ENCODE measurements at regions not wholly inside any gene's neighbourhood (a gene's known extent, or its start where the extent isn't known, plus 50 kb on each side); places are given as distances from the start of the nearest gene placed in this dataset.

- no peak overlapping the region for H3K27ac ChIP-seq
- no peaks in the 10 kb centered on the region for H3K4me1 ChIP-seq
- peaks cover 0 to 5% (median 0%) of the 10 kb centered on the region in 3 donors for H3K27me3 ChIP-seq
- H3K9me3 ChIP-seq = peaks cover 0 to 5% (median 0%) of the 10 kb centered on the region in 3 donors
- intact Hi-C loops (cut with DNase I; ENCODE audit: low total_unique reads) = no loop called here
- in situ Hi-C loops (cut with MboI; ENCODE audit: low sequenced_read_pairs in 4 of 4) = no loop called here
- no peak for ATAC-seq
- no peaks in the 10 kb centered on the region for H3K36me3 ChIP-seq
- no peak for DNase-seq
- no peak overlapping the region for H3K4me3 ChIP-seq
- TF ChIP-seq POLR2A (IDR thresholded peaks at IDR 0.05) (no peak), CTCF (IDR thresholded peaks at IDR 0.05 in 4 of 5, conservative IDR thresholded peaks at IDR 0.05 in 1 of 5) (no peak)
These were observed 221.4 kb upstream of the PITRM1 start for GRCh38 chr10:3393958-3394357.

- in situ Hi-C loops (cut with MboI; ENCODE audit: low sequenced_read_pairs in 4 of 4) = no loop called here
- DNase-seq = no peak
- ATAC-seq = no peak
- Histone ChIP-seq H3K9me3 (peaks cover 0 to 5% (median 0%) of the 10 kb centered on the region in 3 donors), H3K27me3 (no peaks in the 10 kb centered on the region), H3K27ac (no peak overlapping the region), H3K36me3 (no peaks in the 10 kb centered on the region), H3K4me3 (no peak overlapping the region), H3K4me1 (no peaks in the 10 kb centered on the region)
- no peak for TF ChIP-seq CTCF (IDR thresholded peaks at IDR 0.05 in 4 of 5, conservative IDR thresholded peaks at IDR 0.05 in 1 of 5)
- no peak for TF ChIP-seq POLR2A (IDR thresholded peaks at IDR 0.05)
- intact Hi-C loops (cut with DNase I; ENCODE audit: low total_unique reads) = no loop called here
These were observed 219.1 kb upstream of the PITRM1 start for GRCh38 chr10:3391657-3392056.

- H3K27me3 ChIP-seq = peaks cover 0 to 8% (median 0%) of the 10 kb centered on the region in 3 donors
- no peak overlapping the region for H3K27ac ChIP-seq
- in situ Hi-C loops (cut with MboI; ENCODE audit: low sequenced_read_pairs in 4 of 4) = no loop called here
- no peak overlapping the region for H3K4me3 ChIP-seq
- H3K4me1 ChIP-seq = no peaks in the 10 kb centered on the region
- no peak for TF ChIP-seq CTCF (IDR thresholded peaks at IDR 0.05 in 4 of 5, conservative IDR thresholded peaks at IDR 0.05 in 1 of 5)
- TF ChIP-seq POLR2A (IDR thresholded peaks at IDR 0.05) = no peak
- intact Hi-C loops (cut with DNase I; ENCODE audit: low total_unique reads) = no loop called here
- ATAC-seq = no peak
- no peaks in the 10 kb centered on the region for H3K36me3 ChIP-seq
- peaks cover 0 to 7% (median 0%) of the 10 kb centered on the region in 3 donors for H3K9me3 ChIP-seq
- DNase-seq = no peak
These were observed 216.5 kb upstream of the PITRM1 start for GRCh38 chr10:3389130-3389529.

GRCh38 chr10:3385487-3385886 is 212.9 kb upstream of the PITRM1 start:
- DNase-seq = no peak
- in situ Hi-C loops (cut with MboI; ENCODE audit: low sequenced_read_pairs in 4 of 4) (no loop called here), intact Hi-C loops (cut with DNase I; ENCODE audit: low total_unique reads) (no loop called here)
- no peak for TF ChIP-seq POLR2A (IDR thresholded peaks at IDR 0.05)
- TF ChIP-seq CTCF (IDR thresholded peaks at IDR 0.05 in 4 of 5, conservative IDR thresholded peaks at IDR 0.05 in 1 of 5) = no peak
- Histone ChIP-seq H3K27me3 (peaks cover 0 to 8% (median 0%) of the 10 kb centered on the region in 3 donors), H3K36me3 (no peaks in the 10 kb centered on the region), H3K4me3 (no peak overlapping the region), H3K4me1 (no peaks in the 10 kb centered on the region), H3K9me3 (peaks cover 0 to 7% (median 0%) of the 10 kb centered on the region in 3 donors), H3K27ac (no peak overlapping the region)
- no peak for ATAC-seq

- peaks cover 0 to 8% (median 0%) of the 10 kb centered on the region in 3 donors for H3K27me3 ChIP-seq
- in situ Hi-C loops (cut with MboI; ENCODE audit: low sequenced_read_pairs in 4 of 4) (no loop called here), intact Hi-C loops (cut with DNase I; ENCODE audit: low total_unique reads) (no loop called here)
- TF ChIP-seq POLR2A (IDR thresholded peaks at IDR 0.05) (no peak), CTCF (IDR thresholded peaks at IDR 0.05 in 4 of 5, conservative IDR thresholded peaks at IDR 0.05 in 1 of 5) (no peak)
- H3K36me3 ChIP-seq = no peaks in the 10 kb centered on the region
- ATAC-seq = no peak
- no peak overlapping the region for H3K4me3 ChIP-seq
- H3K9me3 ChIP-seq = peaks cover 0 to 7% (median 0%) of the 10 kb centered on the region in 3 donors
- no peak overlapping the region for H3K27ac ChIP-seq
- no peaks in the 10 kb centered on the region for H3K4me1 ChIP-seq
- DNase-seq = no peak
These were observed 209.5 kb upstream of the PITRM1 start for GRCh38 chr10:3382092-3382491.

All from gastrocnemius medialis (tissue), 4 donors.